Panc1 (cell line): ENCODE measurements at regions not wholly inside any gene's neighbourhood (a gene's known extent, or its start where the extent isn't known, plus 50 kb on each side); places are given as distances from the start of the nearest gene placed in this dataset.

Experiments used
- POLR2AphosphoS5 ChIP-seq: IDR thresholded peaks from 2 replicates; pipeline ENCODE4 v1.6.1; 2012; ENCODE audit warnings: mild to moderate bottlenecking, low read depth, low read length, moderate library complexity
- SIN3A ChIP-seq: IDR thresholded peaks from 2 replicates; pipeline ENCODE4 v1.6.1; 2012; ENCODE audit warnings: low read depth, mild to moderate bottlenecking, low read length, moderate library complexity, borderline replicate concordance; ENCODE audit not compliant: insufficient read depth
- TF ChIP-seq, protein P1 (sequence below): fragments of 450-650 bp; IDR thresholded peaks from 2 replicates; pipeline ENCODE4 v1.5.1; 2017; ENCODE audit warnings: mild to moderate bottlenecking
- TF ChIP-seq, protein P2 (sequence below), 2 experiments: IDR thresholded peaks; 2 replicates each; pipeline ENCODE4 v1.6.1; 2011 to 2012; ENCODE audit warnings: low read depth in 2 of 2, control low read depth in 1 of 2, low read length in 1 of 2, mild to moderate bottlenecking in 1 of 2, moderate library complexity in 1 of 2; ENCODE audit not compliant: insufficient read depth in 1 of 2

- TF ChIP-seq, protein P1, sequence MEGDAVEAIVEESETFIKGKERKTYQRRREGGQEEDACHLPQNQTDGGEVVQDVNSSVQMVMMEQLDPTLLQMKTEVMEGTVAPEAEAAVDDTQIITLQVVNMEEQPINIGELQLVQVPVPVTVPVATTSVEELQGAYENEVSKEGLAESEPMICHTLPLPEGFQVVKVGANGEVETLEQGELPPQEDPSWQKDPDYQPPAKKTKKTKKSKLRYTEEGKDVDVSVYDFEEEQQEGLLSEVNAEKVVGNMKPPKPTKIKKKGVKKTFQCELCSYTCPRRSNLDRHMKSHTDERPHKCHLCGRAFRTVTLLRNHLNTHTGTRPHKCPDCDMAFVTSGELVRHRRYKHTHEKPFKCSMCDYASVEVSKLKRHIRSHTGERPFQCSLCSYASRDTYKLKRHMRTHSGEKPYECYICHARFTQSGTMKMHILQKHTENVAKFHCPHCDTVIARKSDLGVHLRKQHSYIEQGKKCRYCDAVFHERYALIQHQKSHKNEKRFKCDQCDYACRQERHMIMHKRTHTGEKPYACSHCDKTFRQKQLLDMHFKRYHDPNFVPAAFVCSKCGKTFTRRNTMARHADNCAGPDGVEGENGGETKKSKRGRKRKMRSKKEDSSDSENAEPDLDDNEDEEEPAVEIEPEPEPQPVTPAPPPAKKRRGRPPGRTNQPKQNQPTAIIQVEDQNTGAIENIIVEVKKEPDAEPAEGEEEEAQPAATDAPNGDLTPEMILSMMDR: no peak
- TF ChIP-seq POLR2AphosphoS5 (no peak), SIN3A (no peak)
- TF ChIP-seq, protein P2, sequence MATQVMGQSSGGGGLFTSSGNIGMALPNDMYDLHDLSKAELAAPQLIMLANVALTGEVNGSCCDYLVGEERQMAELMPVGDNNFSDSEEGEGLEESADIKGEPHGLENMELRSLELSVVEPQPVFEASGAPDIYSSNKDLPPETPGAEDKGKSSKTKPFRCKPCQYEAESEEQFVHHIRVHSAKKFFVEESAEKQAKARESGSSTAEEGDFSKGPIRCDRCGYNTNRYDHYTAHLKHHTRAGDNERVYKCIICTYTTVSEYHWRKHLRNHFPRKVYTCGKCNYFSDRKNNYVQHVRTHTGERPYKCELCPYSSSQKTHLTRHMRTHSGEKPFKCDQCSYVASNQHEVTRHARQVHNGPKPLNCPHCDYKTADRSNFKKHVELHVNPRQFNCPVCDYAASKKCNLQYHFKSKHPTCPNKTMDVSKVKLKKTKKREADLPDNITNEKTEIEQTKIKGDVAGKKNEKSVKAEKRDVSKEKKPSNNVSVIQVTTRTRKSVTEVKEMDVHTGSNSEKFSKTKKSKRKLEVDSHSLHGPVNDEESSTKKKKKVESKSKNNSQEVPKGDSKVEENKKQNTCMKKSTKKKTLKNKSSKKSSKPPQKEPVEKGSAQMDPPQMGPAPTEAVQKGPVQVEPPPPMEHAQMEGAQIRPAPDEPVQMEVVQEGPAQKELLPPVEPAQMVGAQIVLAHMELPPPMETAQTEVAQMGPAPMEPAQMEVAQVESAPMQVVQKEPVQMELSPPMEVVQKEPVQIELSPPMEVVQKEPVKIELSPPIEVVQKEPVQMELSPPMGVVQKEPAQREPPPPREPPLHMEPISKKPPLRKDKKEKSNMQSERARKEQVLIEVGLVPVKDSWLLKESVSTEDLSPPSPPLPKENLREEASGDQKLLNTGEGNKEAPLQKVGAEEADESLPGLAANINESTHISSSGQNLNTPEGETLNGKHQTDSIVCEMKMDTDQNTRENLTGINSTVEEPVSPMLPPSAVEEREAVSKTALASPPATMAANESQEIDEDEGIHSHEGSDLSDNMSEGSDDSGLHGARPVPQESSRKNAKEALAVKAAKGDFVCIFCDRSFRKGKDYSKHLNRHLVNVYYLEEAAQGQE (IDR thresholded peaks at IDR 0.05; ENCODE audit: insufficient read depth in 1 of 2, low read depth in 2 of 2, low read length in 1 of 2): no peak
These were observed 74.3 kb upstream of the POM121L12 start for GRCh38 chr7:52961084-52961483.
